ENCODE measurements at regions not wholly inside any gene's neighbourhood (a gene's known extent, or its start where the extent isn't known, plus 50 kb on each side); places are given as distances from the start of the nearest gene placed in this dataset.

GRCh38 chr6:169058634-169059033 is 195.0 kb downstream of the THBS2 start:
- Histone ChIP-seq H3K27ac (ENCODE audit: low read length) (no peak overlapping the region), H3K36me3 (replicated peaks; ENCODE audit: insufficient read depth, low read length) (no peaks in the 10 kb centered on the region), H3K4me3 (ENCODE audit: low read length) (no peak overlapping the region), H3K4me1 (ENCODE audit: low read length) (no peaks in the 10 kb centered on the region), H3K79me2 (ENCODE audit: low read length) (no peaks in the 10 kb centered on the region), H3K4me2 (ENCODE audit: low read depth, low read length) (no peak overlapping the region), H4K20me1 (ENCODE audit: insufficient read depth, low read length) (no peaks in the 10 kb centered on the region), H2AFZ (ENCODE audit: low read length) (no peak overlapping the region), H3K27me3 (replicated peaks; ENCODE audit: insufficient read depth, low read length) (no peaks in the 10 kb centered on the region), H3K9me3 (replicated peaks; ENCODE audit: insufficient read depth, low read length) (no peaks in the 10 kb centered on the region), H3K9me2 (replicated peaks; ENCODE audit: insufficient read depth, low read length) (no peaks in the 10 kb centered on the region), H3K9ac (ENCODE audit: low read length) (no peak overlapping the region), H3F3A (ENCODE audit: insufficient read depth, low read length) (no peaks in the 10 kb centered on the region)
- DNase-seq = no peak
- TF ChIP-seq EZH2 (optimal IDR thresholded peaks at IDR 0.05; ENCODE audit: low read depth, low read length) (no peak), EZH2phosphoT487 (IDR thresholded peaks at IDR 0.05; ENCODE audit: low read length) (no peak), CTCF (IDR thresholded peaks at IDR 0.05; ENCODE audit: low read length) (no peak)

- no peak for DNase-seq
- no peak overlapping the region for H3K4me2 ChIP-seq (ENCODE audit: low read depth, low read length)
- no peak for TF ChIP-seq CTCF (IDR thresholded peaks at IDR 0.05; ENCODE audit: low read length)
- TF ChIP-seq EZH2 (optimal IDR thresholded peaks at IDR 0.05; ENCODE audit: low read depth, low read length) = no peak
- H3K79me2 ChIP-seq (ENCODE audit: low read length) = no peaks in the 10 kb centered on the region
- no peaks in the 10 kb centered on the region for H3K36me3 ChIP-seq (replicated peaks; ENCODE audit: insufficient read depth, low read length)
- no peaks in the 10 kb centered on the region for H3K27me3 ChIP-seq (replicated peaks; ENCODE audit: insufficient read depth, low read length)
- H3K9me2 ChIP-seq (replicated peaks; ENCODE audit: insufficient read depth, low read length) = no peaks in the 10 kb centered on the region
- no peaks in the 10 kb centered on the region for H4K20me1 ChIP-seq (ENCODE audit: insufficient read depth, low read length)
- H3K4me1 ChIP-seq (ENCODE audit: low read length) = no peaks in the 10 kb centered on the region
- H2AFZ ChIP-seq (ENCODE audit: low read length) = no peak overlapping the region
- H3K9ac ChIP-seq (ENCODE audit: low read length) = no peak overlapping the region
- no peaks in the 10 kb centered on the region for H3K9me3 ChIP-seq (replicated peaks; ENCODE audit: insufficient read depth, low read length)
- H3F3A ChIP-seq (ENCODE audit: insufficient read depth, low read length) = no peaks in the 10 kb centered on the region
- H3K4me3 ChIP-seq (ENCODE audit: low read length) = no peak overlapping the region
- H3K27ac ChIP-seq (ENCODE audit: low read length) = no peak overlapping the region
Measured at GRCh38 chr6:169052462-169052861, 201.2 kb downstream of the THBS2 start.

- H3K36me3 ChIP-seq (replicated peaks; ENCODE audit: insufficient read depth, low read length) = no peaks in the 10 kb centered on the region
- H3K4me2 ChIP-seq (ENCODE audit: low read depth, low read length) = no peak overlapping the region
- H3K9me3 ChIP-seq (replicated peaks; ENCODE audit: insufficient read depth, low read length) = no peaks in the 10 kb centered on the region
- no peaks in the 10 kb centered on the region for H3K27me3 ChIP-seq (replicated peaks; ENCODE audit: insufficient read depth, low read length)
- H3K4me1 ChIP-seq (ENCODE audit: low read length) = no peaks in the 10 kb centered on the region
- H3K4me3 ChIP-seq (ENCODE audit: low read length) = no peak overlapping the region
- no peaks in the 10 kb centered on the region for H3K9me2 ChIP-seq (replicated peaks; ENCODE audit: insufficient read depth, low read length)
- no peak overlapping the region for H3K9ac ChIP-seq (ENCODE audit: low read length)
- no peak overlapping the region for H3K27ac ChIP-seq (ENCODE audit: low read length)
- H3K79me2 ChIP-seq (ENCODE audit: low read length) = no peaks in the 10 kb centered on the region
- no peaks in the 10 kb centered on the region for H3F3A ChIP-seq (ENCODE audit: insufficient read depth, low read length)
- H4K20me1 ChIP-seq (ENCODE audit: insufficient read depth, low read length) = no peaks in the 10 kb centered on the region
- no peak overlapping the region for H2AFZ ChIP-seq (ENCODE audit: low read length)
- TF ChIP-seq CTCF (IDR thresholded peaks at IDR 0.05; ENCODE audit: low read length) (no peak), EZH2phosphoT487 (IDR thresholded peaks at IDR 0.05; ENCODE audit: low read length) (no peak), EZH2 (optimal IDR thresholded peaks at IDR 0.05; ENCODE audit: low read depth, low read length) (no peak)
- no peak for DNase-seq
Measured at GRCh38 chr6:169051371-169051770, 202.3 kb downstream of the THBS2 start.

- no peaks in the 10 kb centered on the region for H3K9me3 ChIP-seq (replicated peaks; ENCODE audit: insufficient read depth, low read length)
- H3K27ac ChIP-seq (ENCODE audit: low read length) = no peak overlapping the region
- H3K79me2 ChIP-seq (ENCODE audit: low read length) = no peaks in the 10 kb centered on the region
- H4K20me1 ChIP-seq (ENCODE audit: insufficient read depth, low read length) = no peaks in the 10 kb centered on the region
- no peak overlapping the region for H3K9ac ChIP-seq (ENCODE audit: low read length)
- no peak for TF ChIP-seq EZH2phosphoT487 (IDR thresholded peaks at IDR 0.05; ENCODE audit: low read length)
- H3F3A ChIP-seq (ENCODE audit: insufficient read depth, low read length) = no peaks in the 10 kb centered on the region
- no peak overlapping the region for H3K4me3 ChIP-seq (ENCODE audit: low read length)
- H2AFZ ChIP-seq (ENCODE audit: low read length) = no peak overlapping the region
- no peak for DNase-seq
- no peak overlapping the region for H3K4me2 ChIP-seq (ENCODE audit: low read depth, low read length)
- H3K9me2 ChIP-seq (replicated peaks; ENCODE audit: insufficient read depth, low read length) = no peaks in the 10 kb centered on the region
- H3K36me3 ChIP-seq (replicated peaks; ENCODE audit: insufficient read depth, low read length) = no peaks in the 10 kb centered on the region
- no peaks in the 10 kb centered on the region for H3K4me1 ChIP-seq (ENCODE audit: low read length)
- no peaks in the 10 kb centered on the region for H3K27me3 ChIP-seq (replicated peaks; ENCODE audit: insufficient read depth, low read length)
Measured at GRCh38 chr6:169048865-169049205, 204.8 kb downstream of the THBS2 start.
